H1 (cell line): ENCODE measurements at regions not wholly inside any gene's neighbourhood (a gene's known extent, or its start where the extent isn't known, plus 50 kb on each side); places are given as distances from the start of the nearest gene placed in this dataset.

Experiments used
- CTBP2 ChIP-seq: IDR thresholded peaks from 2 replicates; pipeline ENCODE4 v1.7.0; 2011; ENCODE audit warnings: borderline replicate concordance, mild to moderate bottlenecking, moderate library complexity, mixed read lengths, low read length; ENCODE audit not compliant: insufficient read depth, insufficient read length
- EGR1 ChIP-seq: IDR thresholded peaks from 2 replicates; pipeline ENCODE4 v1.6.1; 2011; ENCODE audit warnings: low read depth, low read length, borderline replicate concordance
- EZH2 ChIP-seq: fragments of 200-600 bp; sonication (generic); IDR thresholded peaks from 2 replicates; pipeline ENCODE4 v1.7.1; 2012; ENCODE audit warnings: low read depth, mild to moderate bottlenecking, moderate library complexity, low read length, inconsistent platforms; ENCODE audit not compliant: severe bottlenecking
- FOSL1 ChIP-seq: IDR thresholded peaks from 2 replicates; pipeline ENCODE4 v1.6.1; 2011; ENCODE audit warnings: mild to moderate bottlenecking, low read depth, low read length, moderate library complexity; ENCODE audit not compliant: insufficient read depth
- KDM1A ChIP-seq: fragments of 200-600, 300-600 bp; sonication (generic); IDR thresholded peaks from 2 replicates; pipeline ENCODE4 v1.7.1; 2016; ENCODE audit warnings: mild to moderate bottlenecking, low read length, borderline replicate concordance
- POLR2A ChIP-seq, 2 experiments: IDR thresholded peaks; 1 replicate in 1 of 2; 2 replicates in 1 of 2; pipeline ENCODE4 v1.6.1; 2011; ENCODE audit warnings: low read depth in 2 of 2, low read length in 2 of 2, mild to moderate bottlenecking in 2 of 2; ENCODE audit errors: control extremely low read depth in 1 of 2
- POLR2AphosphoS5 ChIP-seq: IDR thresholded peaks from 2 replicates; pipeline ENCODE4 v1.6.1; 2011; ENCODE audit warnings: low read depth, low read length
- RXRA ChIP-seq: IDR thresholded peaks from 2 replicates; pipeline ENCODE4 v1.6.1; 2011; ENCODE audit warnings: low read depth, mild to moderate bottlenecking, low read length, moderate library complexity; ENCODE audit not compliant: insufficient read depth
- SIN3A ChIP-seq, 2 experiments: IDR thresholded peaks in 1 of 2; conservative IDR thresholded peaks in 1 of 2; 2 replicates each; pipeline ENCODE4 v1.6.1; 2011 to 2012; ENCODE audit warnings: low read length in 2 of 2, improper control_type of control experiment in 1 of 2, low read depth in 1 of 2, mild to moderate bottlenecking in 1 of 2
- SIX5 ChIP-seq: IDR thresholded peaks from 2 replicates; pipeline ENCODE4 v1.6.1; 2011; ENCODE audit warnings: mild to moderate bottlenecking, low read depth, low read length
- TF ChIP-seq, protein P1 (sequence below), 3 experiments: IDR thresholded peaks; 1 replicate in 2 of 3; 2 replicates in 1 of 3; pipeline versions ENCODE4 v1.5.1 to v1.6.1; 2011; ENCODE audit warnings: low read length in 3 of 3, mild to moderate bottlenecking in 3 of 3, inconsistent platforms in 2 of 3, low read depth in 1 of 3, moderate library complexity in 1 of 3; ENCODE audit not compliant: insufficient read depth in 1 of 3; ENCODE audit errors: control extremely low read depth in 1 of 3

GRCh38 chr4:181982856-181983255 is 260.3 kb upstream of the TENM3 start:
- TF ChIP-seq, protein P1, sequence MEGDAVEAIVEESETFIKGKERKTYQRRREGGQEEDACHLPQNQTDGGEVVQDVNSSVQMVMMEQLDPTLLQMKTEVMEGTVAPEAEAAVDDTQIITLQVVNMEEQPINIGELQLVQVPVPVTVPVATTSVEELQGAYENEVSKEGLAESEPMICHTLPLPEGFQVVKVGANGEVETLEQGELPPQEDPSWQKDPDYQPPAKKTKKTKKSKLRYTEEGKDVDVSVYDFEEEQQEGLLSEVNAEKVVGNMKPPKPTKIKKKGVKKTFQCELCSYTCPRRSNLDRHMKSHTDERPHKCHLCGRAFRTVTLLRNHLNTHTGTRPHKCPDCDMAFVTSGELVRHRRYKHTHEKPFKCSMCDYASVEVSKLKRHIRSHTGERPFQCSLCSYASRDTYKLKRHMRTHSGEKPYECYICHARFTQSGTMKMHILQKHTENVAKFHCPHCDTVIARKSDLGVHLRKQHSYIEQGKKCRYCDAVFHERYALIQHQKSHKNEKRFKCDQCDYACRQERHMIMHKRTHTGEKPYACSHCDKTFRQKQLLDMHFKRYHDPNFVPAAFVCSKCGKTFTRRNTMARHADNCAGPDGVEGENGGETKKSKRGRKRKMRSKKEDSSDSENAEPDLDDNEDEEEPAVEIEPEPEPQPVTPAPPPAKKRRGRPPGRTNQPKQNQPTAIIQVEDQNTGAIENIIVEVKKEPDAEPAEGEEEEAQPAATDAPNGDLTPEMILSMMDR (IDR thresholded peaks at IDR 0.05; ENCODE audit: control extremely low read depth in 1 of 3, insufficient read depth in 1 of 3, low read depth in 1 of 3, low read length in 3 of 3): no peak
- TF ChIP-seq SIX5 (no peak), FOSL1 (no peak), POLR2AphosphoS5 (no peak), KDM1A (no peak), EZH2 (no peak), EGR1 (no peak), POLR2A (IDR thresholded peaks at IDR 0.05; ENCODE audit: control extremely low read depth in 1 of 2, low read depth in 2 of 2, low read length in 2 of 2) (no peak), SIN3A (conservative IDR thresholded peaks at IDR 0.05 in 1 of 2, IDR thresholded peaks at IDR 0.05 in 1 of 2; ENCODE audit: low read depth in 1 of 2, low read length in 2 of 2) (no peak), RXRA (no peak), CTBP2 (no peak)
